ENCODE measurements at regions not wholly inside any gene's neighbourhood (a gene's known extent, or its start where the extent isn't known, plus 50 kb on each side); places are given as distances from the start of the nearest gene placed in this dataset.

GRCh38 chr17:72507370-72507769, 386.6 kb downstream of the SOX9 start:
- FAIRE-seq (no peak), DNase-seq (ENCODE audit: low spot score in 2 of 2) (no peak)

- no peak for DNase-seq (ENCODE audit: low spot score in 2 of 2)
- no peak for FAIRE-seq
Observed at GRCh38 chr17:72510351-72511016, 389.7 kb downstream of the SOX9 start.

DNA sequence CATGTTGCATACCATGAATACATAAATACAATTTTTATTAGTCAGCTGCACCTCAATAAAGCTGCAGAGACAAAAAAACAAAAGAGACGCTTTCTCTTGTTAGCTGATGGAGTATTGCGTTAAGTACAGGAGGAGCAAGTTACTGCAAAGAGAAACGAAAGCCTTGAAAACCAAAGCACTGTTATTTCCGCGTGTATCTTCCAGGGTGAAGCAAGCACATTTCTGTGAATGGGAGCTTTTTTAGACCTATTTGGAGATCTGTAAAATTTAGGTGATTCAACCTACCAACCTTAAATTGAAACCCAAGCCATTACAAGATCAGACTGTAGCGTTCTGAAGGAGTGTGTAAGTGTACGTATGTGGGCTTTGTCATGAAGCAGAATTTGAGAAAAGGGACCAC, 390.4 kb downstream of the SOX9 start:
- DNase-seq (ENCODE audit: low spot score in 2 of 2) (no peak), FAIRE-seq (no peak)

DNA sequence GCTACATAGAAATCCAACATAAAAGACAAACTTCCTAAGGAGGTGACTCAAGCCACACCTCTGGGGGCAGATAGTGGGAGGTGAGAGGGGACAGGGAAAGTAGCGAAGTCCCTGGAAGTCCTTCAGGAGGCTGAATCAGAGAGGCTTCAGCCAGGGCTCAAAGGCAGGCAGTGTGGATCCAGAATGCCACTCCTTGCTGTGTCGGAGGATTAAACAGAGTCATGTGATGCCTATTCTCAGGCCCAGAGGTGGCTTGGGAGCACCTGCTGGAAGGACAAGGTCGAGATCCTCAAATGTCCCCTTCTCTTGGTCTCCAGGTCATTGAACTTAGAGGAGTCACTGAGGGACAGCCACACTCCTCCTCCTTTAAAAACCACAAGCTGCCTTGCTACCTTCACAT, 391.1 kb downstream of the SOX9 start:
- no peak for FAIRE-seq
- DNase-seq (ENCODE audit: low spot score in 2 of 2) = no peak

GRCh38 chr17:72512649-72513556, 392.1 kb downstream of the SOX9 start:
- no peak for DNase-seq (ENCODE audit: low spot score in 2 of 2)
- no peak for FAIRE-seq

DNA sequence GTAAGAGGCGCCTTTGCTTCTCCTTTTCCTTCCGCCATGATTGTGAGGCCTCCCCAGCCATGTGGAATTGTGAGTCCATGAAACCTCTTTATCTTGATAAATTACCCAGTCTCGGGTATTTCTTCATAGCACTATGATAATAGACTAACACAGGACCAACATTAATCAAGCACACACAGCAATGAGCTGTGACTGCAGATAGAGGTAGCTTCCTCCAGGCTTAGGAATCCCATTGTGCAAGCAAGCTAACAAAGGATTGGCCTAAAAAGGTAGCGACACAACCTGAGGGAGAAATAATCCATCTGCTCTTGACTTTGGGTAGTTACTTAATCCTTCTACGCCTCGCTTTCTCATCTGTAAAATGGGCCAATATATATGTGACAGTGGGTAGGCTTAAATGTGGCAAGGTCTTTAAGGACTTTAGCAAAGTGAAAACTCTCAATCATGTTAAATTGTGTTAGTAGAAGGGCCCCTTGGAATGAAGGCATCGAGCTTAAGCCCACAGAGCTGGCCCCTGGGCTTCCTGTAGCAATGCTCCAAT, 393.6 kb downstream of the SOX9 start:
- DNase-seq (ENCODE audit: low spot score in 2 of 2) (no peak), FAIRE-seq (no peak)

DNA sequence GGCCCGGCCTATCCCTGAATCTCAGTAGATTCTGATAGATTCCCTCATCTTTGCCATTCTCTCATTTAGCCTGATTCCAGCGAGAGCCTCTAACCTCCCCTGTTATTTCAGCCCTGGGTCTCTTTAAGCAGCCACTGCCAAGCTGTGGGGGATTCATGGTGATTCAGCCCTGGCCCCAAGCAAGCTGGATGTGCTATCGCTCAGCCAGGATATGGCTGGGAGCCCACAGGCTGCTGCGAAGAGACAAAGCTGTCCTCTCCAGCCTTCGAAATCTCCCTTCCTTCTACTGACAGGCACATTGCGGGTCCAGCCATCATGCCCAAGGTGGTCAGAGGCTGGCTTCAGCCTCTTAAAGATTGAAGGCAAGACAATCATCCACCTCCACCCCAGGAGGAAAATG, 394.1 kb downstream of the SOX9 start:
- DNase-seq (ENCODE audit: low spot score in 2 of 2) (no peak), FAIRE-seq (no peak)

DNA sequence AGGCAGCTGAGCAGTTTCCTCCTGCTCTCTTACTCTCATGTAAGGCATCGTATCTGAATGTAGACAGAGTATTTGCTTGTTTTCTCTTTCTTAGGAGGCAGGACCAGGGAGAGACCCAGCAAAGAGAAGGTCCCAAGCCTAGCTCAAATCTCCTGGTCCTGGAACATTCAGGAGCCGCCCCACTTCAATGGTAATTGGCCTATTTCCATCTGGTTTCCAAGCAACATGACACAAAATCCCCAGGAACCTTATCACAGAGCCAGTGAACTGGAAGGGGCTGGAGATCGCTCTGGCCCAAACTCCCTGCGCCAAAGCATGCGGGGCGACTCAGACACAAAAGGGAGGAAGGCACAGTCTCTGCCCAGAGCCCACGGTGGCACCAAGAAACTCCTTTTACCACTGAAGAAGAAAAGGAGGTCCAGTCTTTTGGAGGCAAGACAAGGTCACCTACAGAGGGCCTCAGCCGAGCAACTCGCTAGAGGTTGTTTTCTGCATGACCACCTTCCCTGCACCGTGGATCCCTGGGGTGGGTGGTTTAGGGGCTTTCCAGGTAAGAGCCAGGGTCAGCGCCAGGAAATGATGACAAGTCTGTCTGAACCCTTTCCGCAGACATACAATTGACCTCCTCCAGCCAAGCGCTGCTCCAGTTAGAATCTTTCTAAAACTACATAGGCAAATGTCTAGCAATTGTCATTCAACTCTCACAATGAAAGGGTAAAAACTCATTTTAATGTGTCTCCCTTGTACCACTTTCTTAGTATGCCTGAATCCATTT, 394.7 kb downstream of the SOX9 start:
- no peak for FAIRE-seq
- no peak for DNase-seq (ENCODE audit: low spot score in 2 of 2)

DNA sequence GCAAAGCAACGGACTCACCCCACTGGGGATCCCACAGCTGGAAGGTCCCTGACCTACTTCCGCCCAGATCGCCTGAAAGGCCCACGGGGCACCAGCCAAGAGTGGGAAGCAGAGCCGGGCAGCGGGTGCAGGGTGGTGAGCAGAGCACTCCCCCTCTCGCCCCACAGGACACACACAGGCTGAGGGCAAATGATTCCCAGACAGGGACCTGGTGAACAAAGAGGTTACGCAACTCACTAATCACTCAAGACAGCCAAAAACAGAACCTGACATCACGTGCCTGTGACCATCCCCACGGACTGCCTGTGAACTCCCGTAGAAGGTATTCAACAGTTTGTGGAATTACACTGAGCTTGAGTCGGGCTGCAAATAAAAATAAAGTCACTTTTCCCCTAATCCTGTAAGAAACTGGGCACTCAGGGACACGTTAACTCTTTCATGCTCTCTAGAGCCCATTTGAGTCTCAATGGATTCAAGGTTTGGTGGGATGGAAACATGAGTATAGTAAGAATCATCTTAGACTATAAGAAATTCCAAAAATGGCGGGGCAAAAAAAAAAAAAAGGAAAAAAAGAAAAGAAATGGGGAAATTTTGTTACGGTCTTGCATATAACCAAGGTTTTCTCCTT, 396.1 kb downstream of the SOX9 start:
- DNase-seq (ENCODE audit: low spot score in 2 of 2) (no peak), FAIRE-seq (no peak)

DNA sequence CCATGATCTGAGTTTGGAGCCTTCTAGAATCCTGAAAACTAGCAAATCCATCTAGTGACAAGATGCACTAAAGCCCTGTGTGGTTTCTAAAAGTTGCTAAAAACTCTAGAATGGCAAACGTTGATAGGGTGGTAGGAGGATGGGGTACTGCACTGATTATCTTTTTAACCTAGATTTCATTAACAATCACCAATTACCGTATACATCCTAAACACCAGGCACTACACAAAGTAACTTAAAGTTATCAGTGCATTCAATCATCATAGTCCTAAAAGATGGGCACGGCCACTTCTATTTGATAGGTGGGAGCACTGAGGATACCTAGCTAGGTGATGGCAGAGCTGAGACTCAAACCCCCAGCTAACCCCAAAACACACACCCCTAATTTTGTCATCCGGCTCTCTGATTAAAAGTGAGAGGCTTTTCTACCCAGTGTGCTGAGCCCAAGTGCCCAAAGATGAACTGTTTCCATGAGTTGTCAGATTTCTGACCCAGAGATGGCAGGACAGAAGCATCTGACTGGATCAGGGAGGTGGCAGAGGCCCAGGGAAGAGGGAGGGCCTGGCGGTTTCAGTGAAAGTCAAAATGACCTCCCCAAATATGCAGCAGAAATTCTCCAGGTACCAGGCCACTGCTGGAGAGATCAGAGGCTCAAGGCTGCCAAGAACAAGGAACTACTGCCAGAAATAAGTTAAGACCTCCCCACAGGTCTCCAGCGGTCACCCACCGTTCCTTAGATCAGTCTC, 396.8 kb downstream of the SOX9 start:
- FAIRE-seq (no peak), DNase-seq (ENCODE audit: low spot score in 2 of 2) (no peak)

- FAIRE-seq (no peak), DNase-seq (ENCODE audit: low spot score in 2 of 2) (no peak)
Observed at GRCh38 chr17:72518159-72518732, 397.4 kb downstream of the SOX9 start.

DNA sequence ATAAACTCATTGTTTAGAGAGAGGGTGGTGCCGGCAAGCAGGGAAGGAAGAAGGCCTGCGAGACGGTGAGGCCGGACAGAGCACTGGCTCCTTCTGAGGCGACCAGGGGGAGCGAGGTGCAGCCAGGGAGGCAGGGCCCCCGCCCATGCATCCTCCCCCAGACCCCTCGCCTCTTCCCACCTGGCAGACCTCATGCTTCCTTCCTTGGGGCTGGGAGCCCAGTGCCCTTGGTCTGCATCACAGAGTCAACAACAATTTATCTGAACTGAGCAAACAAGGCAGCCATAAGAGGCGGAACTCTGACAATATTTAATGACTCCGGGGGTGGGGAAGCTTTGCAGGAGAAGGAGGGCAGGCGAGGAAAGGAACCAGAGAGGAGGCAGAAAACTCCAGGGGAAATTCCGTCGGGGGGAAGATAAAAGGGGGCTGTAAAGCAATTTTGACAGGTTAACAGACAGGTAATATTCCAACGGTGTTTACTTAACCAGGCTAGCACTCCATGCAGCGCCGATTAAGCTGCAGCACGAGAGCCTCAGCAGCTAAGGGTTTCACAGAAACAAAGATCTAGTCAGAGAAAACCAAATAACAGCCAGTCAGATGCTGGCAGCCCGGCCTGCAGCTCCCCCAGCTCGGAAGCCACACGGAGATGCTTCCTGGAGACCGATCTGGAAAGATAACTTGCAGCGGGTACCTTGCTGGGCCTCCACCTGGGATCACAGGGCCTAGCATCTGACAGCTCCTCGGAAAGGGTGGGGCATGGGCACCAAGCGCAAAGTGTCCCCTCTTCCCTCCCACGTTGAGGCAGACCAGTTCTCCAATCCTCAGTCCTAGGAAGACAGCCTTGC, 398.2 kb downstream of the SOX9 start:
- DNase-seq (ENCODE audit: low spot score in 2 of 2) = no peak
- FAIRE-seq = no peak

DNA sequence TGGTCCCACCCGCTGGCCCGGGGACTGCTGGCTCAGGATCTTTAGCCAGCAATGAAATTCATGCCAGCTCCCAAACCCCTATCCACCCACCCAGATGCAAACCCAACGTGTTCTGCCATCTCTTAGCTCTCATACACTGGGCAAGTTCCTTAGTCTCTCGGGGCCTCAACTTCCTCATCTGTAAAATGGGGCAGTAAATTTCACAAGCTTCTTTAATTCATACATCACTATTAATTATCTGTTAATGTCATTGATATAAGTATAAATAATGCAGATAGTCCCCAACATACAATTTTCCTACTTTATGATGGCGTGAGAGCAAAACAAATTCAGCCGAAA, 398.7 kb downstream of the SOX9 start:
- DNase-seq (ENCODE audit: low spot score in 2 of 2) (no peak), FAIRE-seq (no peak)

DNA sequence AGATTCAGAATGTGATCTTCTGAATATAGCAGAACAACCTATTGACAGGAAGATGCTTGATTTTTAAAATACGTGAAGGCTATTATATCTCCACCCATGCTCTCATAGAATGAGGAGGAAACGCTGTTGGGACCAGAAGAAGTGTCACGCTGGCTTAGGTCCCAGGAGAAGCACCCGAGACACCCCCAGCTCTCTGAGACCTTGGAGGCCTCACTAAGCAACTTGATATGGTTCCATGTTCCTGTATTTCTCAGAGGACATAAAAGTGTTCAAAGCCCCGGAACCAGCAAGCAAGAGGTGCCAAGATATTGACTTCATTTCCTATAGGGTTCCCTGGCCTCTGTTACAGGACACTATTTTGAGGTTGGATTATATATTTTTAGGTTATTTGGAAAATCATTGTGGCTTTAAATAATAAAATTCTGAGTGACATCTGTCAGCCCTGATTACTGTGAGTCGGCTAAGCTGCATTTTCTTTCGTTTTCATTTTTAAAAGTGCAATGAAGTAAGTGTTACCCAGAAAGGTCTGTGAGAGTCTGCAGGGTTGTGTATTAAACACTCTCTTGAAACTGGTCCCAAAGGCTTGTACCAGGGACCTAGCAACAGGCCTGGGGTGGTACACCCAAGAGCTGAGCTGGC, 400.0 kb downstream of the SOX9 start:
- no peak for FAIRE-seq
- DNase-seq (ENCODE audit: low spot score in 2 of 2) = no peak

- DNase-seq (ENCODE audit: low spot score in 2 of 2) = no peak
- FAIRE-seq = no peak
Observed at GRCh38 chr17:72523491-72523890, 402.7 kb downstream of the SOX9 start.

- FAIRE-seq (no peak), DNase-seq (ENCODE audit: low spot score in 2 of 2) (no peak)
Observed at GRCh38 chr17:72525225-72526015, 404.6 kb downstream of the SOX9 start.

DNA sequence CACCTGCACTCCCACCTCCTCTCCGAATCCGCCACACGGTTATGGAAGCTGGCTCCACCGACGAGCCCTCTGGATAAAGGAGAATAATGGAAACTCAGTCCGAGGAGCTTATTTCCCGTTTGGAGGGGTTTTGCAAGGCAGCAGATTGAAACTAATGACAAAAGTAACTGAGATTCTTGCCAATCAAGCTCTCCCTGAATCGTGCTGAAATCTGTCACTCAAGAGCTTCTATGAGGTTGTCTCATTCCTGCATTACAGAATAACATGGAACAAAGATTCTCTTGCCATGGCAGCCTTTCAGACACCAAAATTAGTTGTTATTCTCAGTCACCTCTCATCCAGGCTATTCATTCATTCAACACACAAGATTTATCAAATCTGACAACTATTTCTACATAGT, 405.9 kb downstream of the SOX9 start:
- DNase-seq (ENCODE audit: low spot score in 2 of 2) (no peak), FAIRE-seq (no peak)

All from frontal cortex (tissue), 3 donors.